ENCODE measurements at regions not wholly inside any gene's neighbourhood (a gene's known extent, or its start where the extent isn't known, plus 50 kb on each side); places are given as distances from the start of the nearest gene placed in this dataset.

DNA sequence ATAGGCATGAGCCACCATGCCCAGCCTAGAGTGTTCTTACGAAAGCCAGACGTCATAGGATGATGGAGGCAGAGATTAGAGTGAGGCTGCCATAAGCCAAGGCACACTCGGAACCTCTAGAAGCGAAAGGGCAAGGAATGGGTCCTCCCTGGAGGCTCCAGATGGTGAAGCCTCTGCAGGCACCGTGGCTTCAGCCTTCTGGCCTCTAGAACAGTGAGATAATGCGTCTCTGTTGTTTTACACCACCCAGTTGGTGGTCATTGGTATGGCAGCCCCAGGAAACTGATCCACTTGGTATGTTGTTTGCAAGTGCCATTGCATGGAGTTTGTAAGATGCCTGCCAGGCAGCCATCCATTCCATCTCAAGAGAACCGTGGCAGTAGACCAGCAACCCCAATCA lies 791.0 kb downstream of the TBC1D22A start:
- TF ChIP-seq ZNF175 (tag by site-specific recombination; IDR thresholded peaks at IDR 0.05), result no peak
- no peak for TF ChIP-seq ZNF146 (tag by site-specific recombination; IDR thresholded peaks at IDR 0.05)
- TF ChIP-seq, protein P1, sequence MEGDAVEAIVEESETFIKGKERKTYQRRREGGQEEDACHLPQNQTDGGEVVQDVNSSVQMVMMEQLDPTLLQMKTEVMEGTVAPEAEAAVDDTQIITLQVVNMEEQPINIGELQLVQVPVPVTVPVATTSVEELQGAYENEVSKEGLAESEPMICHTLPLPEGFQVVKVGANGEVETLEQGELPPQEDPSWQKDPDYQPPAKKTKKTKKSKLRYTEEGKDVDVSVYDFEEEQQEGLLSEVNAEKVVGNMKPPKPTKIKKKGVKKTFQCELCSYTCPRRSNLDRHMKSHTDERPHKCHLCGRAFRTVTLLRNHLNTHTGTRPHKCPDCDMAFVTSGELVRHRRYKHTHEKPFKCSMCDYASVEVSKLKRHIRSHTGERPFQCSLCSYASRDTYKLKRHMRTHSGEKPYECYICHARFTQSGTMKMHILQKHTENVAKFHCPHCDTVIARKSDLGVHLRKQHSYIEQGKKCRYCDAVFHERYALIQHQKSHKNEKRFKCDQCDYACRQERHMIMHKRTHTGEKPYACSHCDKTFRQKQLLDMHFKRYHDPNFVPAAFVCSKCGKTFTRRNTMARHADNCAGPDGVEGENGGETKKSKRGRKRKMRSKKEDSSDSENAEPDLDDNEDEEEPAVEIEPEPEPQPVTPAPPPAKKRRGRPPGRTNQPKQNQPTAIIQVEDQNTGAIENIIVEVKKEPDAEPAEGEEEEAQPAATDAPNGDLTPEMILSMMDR (tag by site-specific recombination; IDR thresholded peaks at IDR 0.05), result no peak
- no peak for TF ChIP-seq ZBTB17 (tag by site-specific recombination; IDR thresholded peaks at IDR 0.05)
- TF ChIP-seq, protein P2, sequence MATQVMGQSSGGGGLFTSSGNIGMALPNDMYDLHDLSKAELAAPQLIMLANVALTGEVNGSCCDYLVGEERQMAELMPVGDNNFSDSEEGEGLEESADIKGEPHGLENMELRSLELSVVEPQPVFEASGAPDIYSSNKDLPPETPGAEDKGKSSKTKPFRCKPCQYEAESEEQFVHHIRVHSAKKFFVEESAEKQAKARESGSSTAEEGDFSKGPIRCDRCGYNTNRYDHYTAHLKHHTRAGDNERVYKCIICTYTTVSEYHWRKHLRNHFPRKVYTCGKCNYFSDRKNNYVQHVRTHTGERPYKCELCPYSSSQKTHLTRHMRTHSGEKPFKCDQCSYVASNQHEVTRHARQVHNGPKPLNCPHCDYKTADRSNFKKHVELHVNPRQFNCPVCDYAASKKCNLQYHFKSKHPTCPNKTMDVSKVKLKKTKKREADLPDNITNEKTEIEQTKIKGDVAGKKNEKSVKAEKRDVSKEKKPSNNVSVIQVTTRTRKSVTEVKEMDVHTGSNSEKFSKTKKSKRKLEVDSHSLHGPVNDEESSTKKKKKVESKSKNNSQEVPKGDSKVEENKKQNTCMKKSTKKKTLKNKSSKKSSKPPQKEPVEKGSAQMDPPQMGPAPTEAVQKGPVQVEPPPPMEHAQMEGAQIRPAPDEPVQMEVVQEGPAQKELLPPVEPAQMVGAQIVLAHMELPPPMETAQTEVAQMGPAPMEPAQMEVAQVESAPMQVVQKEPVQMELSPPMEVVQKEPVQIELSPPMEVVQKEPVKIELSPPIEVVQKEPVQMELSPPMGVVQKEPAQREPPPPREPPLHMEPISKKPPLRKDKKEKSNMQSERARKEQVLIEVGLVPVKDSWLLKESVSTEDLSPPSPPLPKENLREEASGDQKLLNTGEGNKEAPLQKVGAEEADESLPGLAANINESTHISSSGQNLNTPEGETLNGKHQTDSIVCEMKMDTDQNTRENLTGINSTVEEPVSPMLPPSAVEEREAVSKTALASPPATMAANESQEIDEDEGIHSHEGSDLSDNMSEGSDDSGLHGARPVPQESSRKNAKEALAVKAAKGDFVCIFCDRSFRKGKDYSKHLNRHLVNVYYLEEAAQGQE (tag by site-specific recombination; IDR thresholded peaks at IDR 0.05), result no peak
- no peak for TF ChIP-seq ZFP37 (tag by site-specific recombination; IDR thresholded peaks at IDR 0.05)
- TF ChIP-seq KLF7 (tag by site-specific recombination; IDR thresholded peaks at IDR 0.05; ENCODE audit: borderline replicate concordance), result no peak
- TF ChIP-seq, protein P3, sequence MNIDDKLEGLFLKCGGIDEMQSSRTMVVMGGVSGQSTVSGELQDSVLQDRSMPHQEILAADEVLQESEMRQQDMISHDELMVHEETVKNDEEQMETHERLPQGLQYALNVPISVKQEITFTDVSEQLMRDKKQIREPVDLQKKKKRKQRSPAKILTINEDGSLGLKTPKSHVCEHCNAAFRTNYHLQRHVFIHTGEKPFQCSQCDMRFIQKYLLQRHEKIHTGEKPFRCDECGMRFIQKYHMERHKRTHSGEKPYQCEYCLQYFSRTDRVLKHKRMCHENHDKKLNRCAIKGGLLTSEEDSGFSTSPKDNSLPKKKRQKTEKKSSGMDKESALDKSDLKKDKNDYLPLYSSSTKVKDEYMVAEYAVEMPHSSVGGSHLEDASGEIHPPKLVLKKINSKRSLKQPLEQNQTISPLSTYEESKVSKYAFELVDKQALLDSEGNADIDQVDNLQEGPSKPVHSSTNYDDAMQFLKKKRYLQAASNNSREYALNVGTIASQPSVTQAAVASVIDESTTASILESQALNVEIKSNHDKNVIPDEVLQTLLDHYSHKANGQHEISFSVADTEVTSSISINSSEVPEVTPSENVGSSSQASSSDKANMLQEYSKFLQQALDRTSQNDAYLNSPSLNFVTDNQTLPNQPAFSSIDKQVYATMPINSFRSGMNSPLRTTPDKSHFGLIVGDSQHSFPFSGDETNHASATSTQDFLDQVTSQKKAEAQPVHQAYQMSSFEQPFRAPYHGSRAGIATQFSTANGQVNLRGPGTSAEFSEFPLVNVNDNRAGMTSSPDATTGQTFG (tag by site-specific recombination; IDR thresholded peaks at IDR 0.05; ENCODE audit: borderline replicate concordance), result no peak
- TF ChIP-seq ZNF223 (tag by site-specific recombination; IDR thresholded peaks at IDR 0.05), result no peak
- TF ChIP-seq, protein P4, sequence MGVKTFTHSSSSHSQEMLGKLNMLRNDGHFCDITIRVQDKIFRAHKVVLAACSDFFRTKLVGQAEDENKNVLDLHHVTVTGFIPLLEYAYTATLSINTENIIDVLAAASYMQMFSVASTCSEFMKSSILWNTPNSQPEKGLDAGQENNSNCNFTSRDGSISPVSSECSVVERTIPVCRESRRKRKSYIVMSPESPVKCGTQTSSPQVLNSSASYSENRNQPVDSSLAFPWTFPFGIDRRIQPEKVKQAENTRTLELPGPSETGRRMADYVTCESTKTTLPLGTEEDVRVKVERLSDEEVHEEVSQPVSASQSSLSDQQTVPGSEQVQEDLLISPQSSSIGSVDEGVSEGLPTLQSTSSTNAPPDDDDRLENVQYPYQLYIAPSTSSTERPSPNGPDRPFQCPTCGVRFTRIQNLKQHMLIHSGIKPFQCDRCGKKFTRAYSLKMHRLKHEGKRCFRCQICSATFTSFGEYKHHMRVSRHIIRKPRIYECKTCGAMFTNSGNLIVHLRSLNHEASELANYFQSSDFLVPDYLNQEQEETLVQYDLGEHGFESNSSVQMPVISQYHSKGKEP (tag by site-specific recombination; IDR thresholded peaks at IDR 0.05), result no peak
- no peak for TF ChIP-seq ZBTB7A (tag by site-specific recombination; IDR thresholded peaks at IDR 0.05; ENCODE audit: low read depth)
- TF ChIP-seq ZNF155 (tag by site-specific recombination; IDR thresholded peaks at IDR 0.05), result no peak
